ENCODE measurements at regions not wholly inside any gene's neighbourhood (a gene's known extent, or its start where the extent isn't known, plus 50 kb on each side); places are given as distances from the start of the nearest gene placed in this dataset.

GRCh38 chr1:8084913-8085312, 58.8 kb upstream of the ERRFI1 start:
- no peak for DNase-seq (ENCODE audit: low spot score)

DNA sequence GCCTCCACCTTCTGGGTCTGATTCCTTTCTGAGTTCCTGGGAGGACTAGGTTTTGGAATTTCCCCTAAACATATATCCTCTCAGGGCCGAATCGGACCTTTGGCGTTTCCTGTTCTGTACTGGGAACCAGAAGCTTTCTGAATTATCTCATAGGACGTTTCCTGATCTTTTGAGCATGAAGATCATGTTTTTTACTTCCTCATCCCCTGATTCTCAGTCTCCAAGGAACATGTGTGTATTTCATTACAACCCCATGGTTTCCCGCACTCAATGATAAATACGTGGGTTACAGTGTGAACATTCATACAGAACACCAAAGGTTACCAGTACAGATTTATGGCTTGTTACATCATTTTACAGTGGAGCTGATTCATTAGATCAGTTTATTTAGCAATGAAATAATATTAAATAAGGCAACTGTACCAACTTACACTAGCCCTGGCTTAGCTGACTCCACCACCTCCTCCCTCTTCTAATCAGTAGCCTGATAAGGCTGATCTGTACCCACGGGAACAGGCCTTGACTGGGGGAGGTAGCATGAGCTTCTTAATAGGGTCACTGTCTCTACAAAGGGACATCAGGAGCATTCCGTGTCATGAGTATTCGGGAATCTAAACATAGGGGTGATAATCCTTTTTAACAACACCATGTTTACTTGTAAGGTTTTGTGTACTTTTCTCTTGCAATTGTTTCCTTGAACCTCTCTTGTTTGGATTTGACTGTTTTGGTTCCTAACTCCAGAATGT, 57.8 kb upstream of the ERRFI1 start:
- DNase-seq (ENCODE audit: low spot score), result no peak

- no peak for DNase-seq (ENCODE audit: low spot score)
Measured at GRCh38 chr1:8082945-8083344, 56.8 kb upstream of the ERRFI1 start.

- DNase-seq (ENCODE audit: low spot score), result no peak
Measured at GRCh38 chr1:8078176-8078671, 52.1 kb upstream of the ERRFI1 start.

DNA sequence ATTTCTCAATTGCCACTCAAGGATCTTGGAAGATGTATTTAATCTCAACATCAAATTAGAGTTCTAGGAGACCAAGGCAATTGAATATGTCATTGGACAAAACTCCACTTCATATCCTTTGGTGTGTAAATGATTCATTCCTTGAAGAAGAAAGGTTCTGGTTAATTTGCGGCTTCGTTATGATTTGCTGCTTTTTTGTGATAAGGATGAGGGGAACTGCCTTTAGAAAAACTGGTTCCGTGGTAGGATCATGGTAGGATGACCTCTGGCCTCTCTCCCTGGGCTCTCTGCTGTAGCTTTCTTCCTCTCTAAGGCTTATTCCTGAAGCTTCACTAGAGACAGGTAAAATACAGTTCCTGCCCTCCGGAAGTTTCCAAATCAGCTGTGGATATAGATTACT, 51.5 kb upstream of the ERRFI1 start:
- DNase-seq (ENCODE audit: low spot score), result no peak

GRCh38 chr1:8077120-8077573, 51.0 kb upstream of the ERRFI1 start:
- DNase-seq (ENCODE audit: low spot score), result no peak

GRCh38 chr1:8076176-8076575, 50.1 kb upstream of the ERRFI1 start:
- DNase-seq (ENCODE audit: low spot score), result no peak

All from CD4-positive, alpha-beta T cell treated with Interleukin-15 for 4 hours (primary cell).